ENCODE measurements at regions not wholly inside any gene's neighbourhood (a gene's known extent, or its start where the extent isn't known, plus 50 kb on each side); places are given as distances from the start of the nearest gene placed in this dataset.

DNA sequence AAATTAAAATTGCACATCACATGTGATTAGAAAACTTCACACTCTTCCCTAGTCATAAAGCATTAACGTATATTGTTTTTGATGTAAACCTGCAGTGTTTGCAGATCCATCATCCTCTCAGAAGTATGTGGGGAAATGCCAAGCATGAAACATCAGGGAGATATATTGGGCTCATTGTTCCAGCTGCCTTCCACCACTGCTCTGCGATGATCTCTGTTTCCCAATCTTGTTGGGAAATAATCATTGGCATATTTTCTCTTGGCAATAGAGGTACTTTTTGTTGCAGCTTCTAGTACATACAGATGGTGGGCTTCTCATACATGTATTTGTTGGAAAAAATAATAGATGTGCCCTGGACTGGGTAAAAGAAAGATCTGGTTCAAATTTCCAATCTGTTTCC, 466.3 kb upstream of the HS3ST1 start:
- TF ChIP-seq CTCF (IDR thresholded peaks at IDR 0.05) (no peak), ZFX (IDR thresholded peaks at IDR 0.05; ENCODE audit: borderline replicate concordance) (no peak)
